Upper lobe of right lung (tissue), 1 donor: ENCODE measurements at regions not wholly inside any gene's neighbourhood (a gene's known extent, or its start where the extent isn't known, plus 50 kb on each side); places are given as distances from the start of the nearest gene placed in this dataset.

Experiments used
- ATAC-seq: fragments of 200-7000 bp; cut with Tn5 transposase; one replicate; pipeline ENCODE4 v1.9.1; 2020; ENCODE audit warnings: mild to moderate bottlenecking, moderate library complexity
- DNase-seq: peaks from one replicate; pipeline ENCODE4 v3.0.0-alpha.2; 2020
- H3K27ac ChIP-seq: fragments of 200-600 bp; one replicate; pipeline ENCODE4 v1.8.0; 2022
- H3K27me3 ChIP-seq: fragments of 200-600 bp; one replicate; pipeline ENCODE4 v1.8.0; 2022; ENCODE audit warnings: mild to moderate bottlenecking
- H3K36me3 ChIP-seq: fragments of 200-600 bp; one replicate; pipeline ENCODE4 v1.8.0; 2022
- H3K4me1 ChIP-seq: fragments of 200-600 bp; one replicate; pipeline ENCODE4 v1.8.0; 2022
- H3K4me3 ChIP-seq: fragments of 200-600 bp; one replicate; pipeline ENCODE4 v1.8.0; 2022; ENCODE audit warnings: mild to moderate bottlenecking
- H3K9me3 ChIP-seq: fragments of 200-600 bp; one replicate; pipeline ENCODE4 v1.8.0; 2022
- CTCF ChIP-seq: fragments of 200-600 bp; IDR thresholded peaks from one replicate; pipeline ENCODE4 v1.8.0; 2022; ENCODE audit warnings: antibody characterized with exemption
- intact Hi-C: fragments of 100-400 bp; cut with DNase I; formaldehyde crosslinking; loops from one replicate; pipeline ENCODE4 v1.11.0; 2022
- donor health status: DM: no; HTN: yes; CAD: no; lungs with severe emphysema.

- no peaks in the 10 kb centered on the region for H3K9me3 ChIP-seq
These were observed 79.9 kb upstream of the TAS2R1 start for GRCh38 chr5:9710069-9710468.

GRCh38 chr5:9707732-9708462, 77.7 kb upstream of the TAS2R1 start:
- no peak for TF ChIP-seq CTCF
- Histone ChIP-seq H3K36me3 (no peaks in the 10 kb centered on the region), H3K4me3 (no peak overlapping the region), H3K27me3 (no peaks in the 10 kb centered on the region), H3K27ac (no peak overlapping the region), H3K4me1 (no peaks in the 10 kb centered on the region), H3K9me3 (no peaks in the 10 kb centered on the region)
- intact Hi-C loops, result no loop called here
- DNase-seq, result no peak
- ATAC-seq, result no peak

More at GRCh38 chr5:9710069-9710468, 79.9 kb upstream of the TAS2R1 start:
- H3K4me1 ChIP-seq, result no peaks in the 10 kb centered on the region
- no peaks in the 10 kb centered on the region for H3K36me3 ChIP-seq
- intact Hi-C loops, result no loop called here
- no peaks in the 10 kb centered on the region for H3K27me3 ChIP-seq
- no peak overlapping the region for H3K27ac ChIP-seq
- H3K4me3 ChIP-seq, result no peak overlapping the region
- no peak for DNase-seq
- no peak for TF ChIP-seq CTCF
- ATAC-seq, result peak; percentile 24

GRCh38 chr5:9699681-9700080, 69.5 kb upstream of the TAS2R1 start:
- H3K27me3 ChIP-seq, result no peaks in the 10 kb centered on the region
- H3K9me3 ChIP-seq, result no peaks in the 10 kb centered on the region
- intact Hi-C loops, result no loop called here
- no peak overlapping the region for H3K27ac ChIP-seq
- no peaks in the 10 kb centered on the region for H3K36me3 ChIP-seq
- no peaks in the 10 kb centered on the region for H3K4me1 ChIP-seq
- TF ChIP-seq CTCF, result no peak
- ATAC-seq (no peak), DNase-seq (no peak)
- no peak overlapping the region for H3K4me3 ChIP-seq

GRCh38 chr5:9698841-9699240, 68.7 kb upstream of the TAS2R1 start:
- intact Hi-C loops, result no loop called here
- H3K9me3 ChIP-seq, result no peaks in the 10 kb centered on the region
- no peak overlapping the region for H3K4me3 ChIP-seq
- no peak for ATAC-seq
- no peak for DNase-seq
- H3K36me3 ChIP-seq, result no peaks in the 10 kb centered on the region
- no peak overlapping the region for H3K27ac ChIP-seq
- no peaks in the 10 kb centered on the region for H3K4me1 ChIP-seq
- no peaks in the 10 kb centered on the region for H3K27me3 ChIP-seq
- no peak for TF ChIP-seq CTCF

GRCh38 chr5:9698125-9698826, 68.1 kb upstream of the TAS2R1 start:
- no peak for ATAC-seq
- H3K27me3 ChIP-seq, result no peaks in the 10 kb centered on the region
- H3K36me3 ChIP-seq, result no peaks in the 10 kb centered on the region
- H3K4me1 ChIP-seq, result no peaks in the 10 kb centered on the region
- intact Hi-C loops, result no loop called here
- H3K4me3 ChIP-seq, result no peak overlapping the region
- no peak overlapping the region for H3K27ac ChIP-seq
- DNase-seq, result no peak
- H3K9me3 ChIP-seq, result no peaks in the 10 kb centered on the region
- TF ChIP-seq CTCF, result no peak
